Skeletal muscle tissue (tissue), 3 donors: ENCODE measurements at regions not wholly inside any gene's neighbourhood (a gene's known extent, or its start where the extent isn't known, plus 50 kb on each side); places are given as distances from the start of the nearest gene placed in this dataset.

ENCODE experiments used
- H3K27ac ChIP-seq: one replicate; pipeline ENCODE4 v1.7.0; 2013; ENCODE audit warnings: mild to moderate bottlenecking, low read depth, low read length, inconsistent platforms
- H3K27me3 ChIP-seq, 3 donors: one replicate each; pipeline ENCODE4 v1.7.0; 2013; ENCODE audit warnings: low read length in 3 of 3; ENCODE audit not compliant: control insufficient read depth in 3 of 3, insufficient read depth in 3 of 3
- H3K36me3 ChIP-seq, 3 donors: one replicate each; pipeline ENCODE4 v1.7.0; 2013; ENCODE audit warnings: low read length in 3 of 3; ENCODE audit not compliant: control insufficient read depth in 3 of 3, insufficient read depth in 3 of 3
- H3K4me1 ChIP-seq, 3 donors: one replicate each; pipeline ENCODE4 v1.7.0; 2013; ENCODE audit warnings: low read length in 3 of 3, mild to moderate bottlenecking in 3 of 3; ENCODE audit not compliant: control insufficient read depth in 3 of 3, insufficient read depth in 3 of 3
- H3K4me3 ChIP-seq, 3 donors: one replicate each; pipeline ENCODE4 v1.7.0; 2013; ENCODE audit warnings: low read length in 3 of 3
- H3K9ac ChIP-seq, 3 donors: one replicate each; pipeline ENCODE4 v1.7.0; 2013; ENCODE audit warnings: low read length in 3 of 3, mild to moderate bottlenecking in 3 of 3, moderate library complexity in 2 of 3, low read depth in 1 of 3
- H3K9me3 ChIP-seq, 3 donors: one replicate each; pipeline ENCODE4 v1.7.0; 2013; ENCODE audit warnings: low read length in 3 of 3; ENCODE audit not compliant: control insufficient read depth in 3 of 3
- donor health status: Osteomylitis.

DNA sequence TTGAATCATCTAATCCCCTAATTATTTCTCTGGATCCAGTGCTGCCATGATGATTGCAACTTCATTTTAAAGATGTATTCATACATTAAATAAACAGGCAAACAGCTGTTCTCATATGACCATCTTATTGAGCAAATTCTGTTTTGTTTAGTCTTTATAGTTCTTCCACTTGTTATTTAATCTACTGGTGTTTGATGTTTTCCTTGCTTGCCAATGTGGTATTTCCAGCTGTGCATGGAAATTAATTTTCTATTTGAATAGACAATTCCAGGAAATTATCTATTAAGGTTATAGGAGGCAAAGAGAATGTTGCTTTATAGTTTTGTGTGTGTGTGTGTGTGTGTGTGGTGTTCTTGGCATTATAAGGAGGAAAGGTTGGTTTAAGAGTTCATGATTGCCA lies 167.0 kb upstream of the PRPS1L1 start:
- no peaks in the 10 kb centered on the region for H3K27me3 ChIP-seq
- H3K27ac ChIP-seq: no peak overlapping the region
- H3K4me3 ChIP-seq: no peak overlapping the region
- H3K9ac ChIP-seq: no peak overlapping the region
- no peaks in the 10 kb centered on the region for H3K4me1 ChIP-seq
- no peaks in the 10 kb centered on the region for H3K9me3 ChIP-seq
- no peaks in the 10 kb centered on the region for H3K36me3 ChIP-seq

- Histone ChIP-seq H3K27me3 (no peaks in the 10 kb centered on the region), H3K4me1 (no peaks in the 10 kb centered on the region), H3K9ac (no peak overlapping the region), H3K36me3 (no peaks in the 10 kb centered on the region), H3K9me3 (no peaks in the 10 kb centered on the region), H3K4me3 (no peak overlapping the region), H3K27ac (no peak overlapping the region)
Observed at GRCh38 chr7:18196638-18197037, 169.0 kb upstream of the PRPS1L1 start.

DNA sequence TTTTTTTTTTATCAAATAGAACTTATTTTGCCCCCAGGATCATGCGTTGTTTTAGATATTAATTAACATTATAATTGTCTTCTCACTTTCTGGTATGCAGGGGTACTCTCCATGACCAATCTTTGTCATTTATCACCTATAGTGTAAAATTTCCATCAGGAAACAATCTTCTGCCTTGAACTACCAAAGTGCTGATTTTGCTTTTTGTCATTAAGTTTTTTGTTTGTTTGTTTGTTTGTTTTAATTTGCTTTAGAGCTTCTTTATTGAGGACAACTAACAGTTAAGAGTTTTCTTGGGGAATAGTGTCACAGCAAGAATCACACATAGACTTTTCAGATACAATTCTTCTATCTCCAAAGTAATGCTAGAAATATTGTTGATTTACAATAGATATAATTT lies 171.2 kb upstream of the PRPS1L1 start:
- Histone ChIP-seq H3K36me3 (no peaks in the 10 kb centered on the region), H3K9ac (no peak overlapping the region), H3K27me3 (no peaks in the 10 kb centered on the region), H3K9me3 (no peaks in the 10 kb centered on the region), H3K4me3 (no peak overlapping the region), H3K27ac (no peak overlapping the region), H3K4me1 (no peaks in the 10 kb centered on the region)

DNA sequence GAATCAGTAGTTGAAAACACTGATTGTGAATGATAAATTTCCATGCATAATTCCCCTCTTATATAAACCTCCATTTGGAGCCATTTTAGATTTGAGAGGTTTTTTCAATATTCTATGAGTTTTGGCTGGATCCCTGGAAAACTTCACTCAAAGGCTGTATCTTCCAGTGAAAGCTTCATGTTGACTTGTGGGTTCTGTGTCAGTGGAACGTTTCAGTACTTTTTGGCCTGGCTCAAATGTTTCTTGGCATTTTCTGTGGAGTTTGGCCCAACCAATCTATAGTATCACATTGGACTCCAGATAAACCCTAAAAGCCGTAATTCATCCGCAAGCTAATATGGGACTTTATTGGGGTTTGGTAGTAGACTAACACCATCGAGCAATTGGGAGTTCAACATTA lies 172.6 kb upstream of the PRPS1L1 start:
- H3K9me3 ChIP-seq: no peaks in the 10 kb centered on the region
- H3K36me3 ChIP-seq: no peaks in the 10 kb centered on the region
- no peaks in the 10 kb centered on the region for H3K27me3 ChIP-seq
- H3K4me3 ChIP-seq: no peak overlapping the region
- H3K9ac ChIP-seq: no peak overlapping the region
- no peak overlapping the region for H3K27ac ChIP-seq
- no peaks in the 10 kb centered on the region for H3K4me1 ChIP-seq

DNA sequence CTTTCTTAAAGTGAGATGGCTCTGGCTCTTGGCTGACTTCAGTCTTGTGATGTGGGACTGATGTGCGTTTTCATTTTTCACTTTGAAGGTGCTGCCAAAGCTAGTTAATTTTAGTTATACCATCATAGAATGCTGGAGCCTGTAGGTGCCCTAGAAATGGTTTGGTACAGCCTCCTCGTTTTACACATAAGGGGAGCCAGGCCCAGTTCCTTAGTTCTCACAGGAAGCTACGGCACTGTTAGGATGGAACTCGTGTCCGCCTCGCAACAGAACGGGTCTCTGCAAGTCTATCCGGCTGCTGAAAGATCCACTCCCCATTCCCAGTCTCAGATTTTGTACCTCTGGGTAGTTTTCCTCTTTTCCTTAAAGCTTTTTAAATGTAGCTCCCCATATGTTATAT lies 173.2 kb upstream of the PRPS1L1 start:
- no peak overlapping the region for H3K4me3 ChIP-seq
- H3K27me3 ChIP-seq: no peaks in the 10 kb centered on the region
- H3K9ac ChIP-seq: no peak overlapping the region
- no peaks in the 10 kb centered on the region for H3K4me1 ChIP-seq
- no peak overlapping the region for H3K27ac ChIP-seq
- H3K36me3 ChIP-seq: no peaks in the 10 kb centered on the region
- H3K9me3 ChIP-seq: no peaks in the 10 kb centered on the region

DNA sequence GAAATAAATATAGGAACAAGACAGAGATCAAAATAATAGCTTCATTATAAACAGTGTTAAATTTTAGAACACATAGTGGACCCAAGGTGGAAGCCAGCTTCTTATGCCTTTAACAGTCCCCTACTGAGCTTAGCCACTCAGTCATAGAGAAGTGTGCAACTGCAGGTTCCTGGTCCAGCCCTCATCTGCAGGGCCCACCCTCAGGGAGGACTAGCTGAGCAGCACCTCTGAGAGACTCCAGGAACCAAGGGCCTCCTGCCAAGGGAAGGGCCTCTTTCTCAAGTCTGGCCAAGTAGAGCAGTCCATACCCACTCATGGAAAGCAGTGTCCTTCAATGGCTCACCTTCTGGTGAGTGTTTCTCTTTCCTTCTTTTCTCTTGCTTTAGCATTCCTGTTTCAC lies 173.7 kb upstream of the PRPS1L1 start:
- Histone ChIP-seq H3K4me3 (no peak overlapping the region), H3K27me3 (no peaks in the 10 kb centered on the region), H3K4me1 (no peaks in the 10 kb centered on the region), H3K9me3 (no peaks in the 10 kb centered on the region), H3K36me3 (no peaks in the 10 kb centered on the region), H3K27ac (no peak overlapping the region), H3K9ac (no peak overlapping the region)

GRCh38 chr7:18202315-18203045 lies 174.8 kb upstream of the PRPS1L1 start:
- H3K36me3 ChIP-seq: no peaks in the 10 kb centered on the region
- H3K27ac ChIP-seq: no peak overlapping the region
- no peaks in the 10 kb centered on the region for H3K4me1 ChIP-seq
- H3K9ac ChIP-seq: no peak overlapping the region
- no peaks in the 10 kb centered on the region for H3K9me3 ChIP-seq
- no peak overlapping the region for H3K4me3 ChIP-seq
- H3K27me3 ChIP-seq: no peaks in the 10 kb centered on the region

- Histone ChIP-seq H3K4me3 (no peak overlapping the region), H3K36me3 (no peaks in the 10 kb centered on the region), H3K9me3 (no peaks in the 10 kb centered on the region), H3K27ac (no peak overlapping the region), H3K27me3 (no peaks in the 10 kb centered on the region), H3K4me1 (no peaks in the 10 kb centered on the region), H3K9ac (no peak overlapping the region)
Observed at GRCh38 chr7:18206331-18206730, 178.7 kb upstream of the PRPS1L1 start.

DNA sequence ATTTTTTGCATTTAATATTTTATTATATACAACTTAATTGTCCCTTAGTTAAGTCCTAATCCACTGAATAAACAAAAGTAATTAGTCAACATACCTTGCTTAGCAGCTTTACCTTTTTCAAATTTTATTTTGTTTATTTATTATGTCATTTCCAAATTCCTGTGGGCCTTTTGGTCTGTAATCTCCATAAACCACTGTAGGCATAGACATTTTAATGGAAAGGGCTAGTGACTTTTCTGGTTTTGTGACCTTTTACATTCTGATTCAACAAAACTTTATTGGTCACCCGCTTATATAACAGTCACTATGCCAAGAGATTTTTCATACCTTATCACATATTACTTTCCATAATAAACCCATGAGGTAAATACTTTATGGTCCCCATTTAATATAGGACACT lies 181.3 kb upstream of the PRPS1L1 start:
- H3K27me3 ChIP-seq: no peaks in the 10 kb centered on the region
- H3K9ac ChIP-seq: no peak overlapping the region
- H3K9me3 ChIP-seq: no peaks in the 10 kb centered on the region
- H3K4me1 ChIP-seq: no peaks in the 10 kb centered on the region
- no peaks in the 10 kb centered on the region for H3K36me3 ChIP-seq
- H3K4me3 ChIP-seq: no peak overlapping the region
- H3K27ac ChIP-seq: no peak overlapping the region

GRCh38 chr7:18210377-18210776 lies 182.7 kb upstream of the PRPS1L1 start:
- Histone ChIP-seq H3K4me1 (no peaks in the 10 kb centered on the region), H3K4me3 (no peak overlapping the region), H3K9ac (no peak overlapping the region), H3K27me3 (no peaks in the 10 kb centered on the region), H3K36me3 (no peaks in the 10 kb centered on the region), H3K27ac (no peak overlapping the region), H3K9me3 (no peaks in the 10 kb centered on the region)
